Stimulated activated CD4-positive, alpha-beta T cell treated with anti-CD3 and anti-CD28 coated beads, Interleukin-4, amount 100 ng/mL, for 1 hour (primary cell): ENCODE measurements at regions not wholly inside any gene's neighbourhood (a gene's known extent, or its start where the extent isn't known, plus 50 kb on each side); places are given as distances from the start of the nearest gene placed in this dataset.
"Not testable (repeated sequence)": the region's sequence is repeated elsewhere in the genome, so short reads cannot be mapped to it uniquely, and the experiment has no call there.

Source experiments
- DNase-seq: peaks from one replicate; pipeline ENCODE4 v3.0.0-alpha.2; 2020

DNA sequence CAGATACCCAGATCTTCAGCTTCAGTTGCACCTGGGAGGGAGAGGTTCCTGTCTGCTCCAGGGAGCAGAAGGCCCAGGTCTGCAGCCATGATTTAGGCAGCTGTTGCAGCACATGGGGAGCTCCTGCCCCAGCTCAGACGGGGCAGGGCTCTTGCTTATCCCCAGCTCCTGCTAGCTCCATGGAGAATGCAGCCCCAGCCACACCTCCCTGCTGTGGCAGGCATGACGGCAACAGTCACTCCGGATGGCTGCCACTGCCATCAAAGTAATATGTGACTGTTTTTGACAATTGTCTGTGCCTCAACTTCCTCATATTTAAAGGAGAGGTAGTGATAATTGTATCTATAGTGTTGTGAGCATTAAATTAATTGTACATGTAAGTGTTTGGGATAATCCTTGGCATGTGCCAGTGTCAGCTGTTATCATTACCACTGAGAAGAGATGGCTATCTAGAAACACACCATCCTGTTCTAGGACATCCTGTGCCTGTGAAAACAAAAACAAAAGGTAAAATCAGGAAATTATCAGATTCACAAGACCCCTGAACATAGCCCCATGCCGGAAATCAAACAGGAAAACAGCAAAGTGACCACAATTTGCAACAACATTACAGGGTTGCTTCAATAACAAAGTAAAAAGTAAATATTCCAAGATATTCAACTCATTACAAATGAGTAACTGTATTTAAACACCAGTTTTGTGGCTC is 1048.8 kb upstream of the ACO1 start:
- DNase-seq, result no peak

GRCh38 chr9:31336386-31336785 is 1048.1 kb upstream of the ACO1 start:
- no peak for DNase-seq

GRCh38 chr9:31336841-31337240 is 1047.6 kb upstream of the ACO1 start:
- DNase-seq, result no peak

DNA sequence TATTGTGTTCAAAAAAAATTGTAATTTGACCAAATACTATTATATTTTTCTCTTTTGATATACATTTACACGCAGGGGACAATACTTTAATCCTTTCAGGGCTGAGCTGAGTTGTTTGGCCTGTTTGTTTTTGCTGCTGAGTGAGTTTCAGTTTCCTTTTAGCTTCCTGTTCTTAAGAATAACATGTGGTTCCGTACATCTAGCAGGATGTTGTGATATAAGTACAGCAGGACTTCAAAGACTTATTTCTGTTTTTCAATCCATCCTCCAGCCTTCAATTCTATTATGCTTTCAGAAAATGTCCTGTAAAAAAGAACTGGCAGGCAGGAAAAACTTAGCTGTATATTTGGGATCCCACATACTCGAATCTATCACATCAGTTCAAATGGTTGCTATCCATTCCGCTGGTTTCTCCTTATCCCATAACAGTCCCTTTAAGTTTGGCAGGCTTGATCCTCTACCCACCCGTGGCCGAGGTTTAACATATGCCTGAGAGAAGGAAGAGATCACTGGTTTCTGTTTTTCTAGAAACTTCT is 1037.3 kb upstream of the ACO1 start:
- no peak for DNase-seq

GRCh38 chr9:31355159-31355882 is 1029.1 kb upstream of the ACO1 start:
- DNase-seq, result no peak

- no peak for DNase-seq
These were observed 1028.5 kb upstream of the ACO1 start for GRCh38 chr9:31355965-31356364.

DNA sequence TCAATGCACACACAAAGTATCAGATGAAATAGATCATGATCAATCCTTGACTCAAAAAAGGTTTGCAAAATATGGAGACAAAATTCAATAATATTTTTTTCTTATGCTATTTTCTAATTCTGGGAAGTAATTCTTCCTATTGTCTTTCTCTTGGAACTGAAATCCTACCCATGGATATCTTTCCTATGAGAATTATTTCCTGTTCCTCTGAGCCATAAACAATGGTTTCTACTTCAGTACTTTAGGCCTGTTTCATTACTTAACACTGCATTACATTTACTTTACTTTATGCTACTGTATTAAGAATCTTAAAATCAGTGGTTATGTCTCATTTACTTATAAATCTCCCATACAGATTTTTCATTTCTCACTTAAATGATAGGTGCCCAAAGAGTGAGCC is 1025.4 kb upstream of the ACO1 start:
- no peak for DNase-seq

DNA sequence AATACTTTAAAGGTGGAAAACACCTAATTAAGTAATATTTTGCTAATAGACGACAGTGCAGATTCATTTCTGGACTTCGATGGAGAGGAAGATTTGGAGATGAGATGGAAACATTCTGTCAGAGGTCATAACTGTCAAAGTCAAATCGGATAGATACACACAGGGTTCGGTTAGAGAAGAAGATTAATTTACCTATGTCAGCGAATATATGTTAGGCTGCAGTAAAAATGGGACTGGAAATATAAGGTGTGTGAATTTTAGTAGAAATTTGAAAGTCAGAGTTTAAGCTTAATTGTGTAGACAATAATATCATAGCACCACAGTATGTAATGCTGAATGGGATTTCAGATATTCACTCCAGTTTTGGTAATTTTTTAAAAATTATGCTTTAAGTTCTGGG is 1020.3 kb upstream of the ACO1 start:
- no peak for DNase-seq

GRCh38 chr9:31372799-31373587 is 1011.5 kb upstream of the ACO1 start:
- no peak for DNase-seq

- DNase-seq, result no peak
These were observed 1007.1 kb upstream of the ACO1 start for GRCh38 chr9:31377358-31377757.

- no peak for DNase-seq
These were observed 995.8 kb upstream of the ACO1 start for GRCh38 chr9:31388660-31389059.

GRCh38 chr9:31389075-31389474 is 995.4 kb upstream of the ACO1 start:
- DNase-seq, result no peak

- DNase-seq, result no peak
These were observed 993.9 kb upstream of the ACO1 start for GRCh38 chr9:31390403-31391025.

DNA sequence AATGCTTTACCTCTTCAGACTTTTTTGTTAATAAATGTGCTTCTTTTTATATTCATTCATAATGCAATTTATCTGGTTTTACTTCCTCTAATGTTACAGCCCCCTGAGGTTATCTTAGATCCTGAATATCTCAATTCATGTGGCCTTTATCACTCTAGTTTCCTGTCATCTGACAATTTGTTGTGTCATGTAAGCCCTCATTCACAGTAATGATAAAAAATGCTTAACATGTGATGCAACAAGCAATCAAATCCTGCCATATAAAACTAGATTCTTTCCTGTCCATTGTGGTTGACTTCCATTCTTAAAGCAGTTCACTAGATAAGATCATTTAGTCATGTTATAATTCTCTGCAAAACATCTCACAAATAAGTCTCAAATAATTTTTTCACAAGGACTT is 991.2 kb upstream of the ACO1 start:
- DNase-seq, result no peak

DNA sequence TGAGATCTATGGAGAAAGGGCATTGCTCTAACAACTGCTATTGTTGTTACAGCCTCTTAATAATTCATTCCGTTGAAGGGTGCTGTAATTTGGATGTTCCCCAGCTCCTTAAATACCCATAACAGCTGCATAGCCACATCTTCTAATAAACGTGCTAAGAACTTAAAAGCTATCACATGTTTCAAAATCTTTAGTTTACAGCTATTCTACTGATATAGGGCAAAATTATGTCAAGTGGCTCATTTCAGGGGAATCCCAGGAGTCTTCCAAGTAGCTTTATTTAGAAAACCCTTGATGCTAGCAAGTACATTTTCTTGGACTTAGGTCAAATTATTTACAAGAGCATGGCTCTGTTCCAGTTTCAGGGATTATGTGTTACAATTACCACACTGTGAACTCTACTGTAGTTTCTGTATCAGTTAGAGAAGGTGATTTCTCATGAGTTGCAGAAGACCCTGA is 990.4 kb upstream of the ACO1 start:
- no peak for DNase-seq

- DNase-seq, result no peak
These were observed 972.4 kb upstream of the ACO1 start for GRCh38 chr9:31412081-31412480.

GRCh38 chr9:31415164-31415563 is 969.3 kb upstream of the ACO1 start:
- DNase-seq, result no peak

GRCh38 chr9:31418419-31418818 is 966.0 kb upstream of the ACO1 start:
- DNase-seq, result no peak

GRCh38 chr9:31443630-31444457 is 940.6 kb upstream of the ACO1 start:
- not testable (repeated sequence) for DNase-seq

GRCh38 chr9:31445357-31445756 is 939.1 kb upstream of the ACO1 start:
- no peak for DNase-seq

GRCh38 chr9:31445960-31446359 is 938.5 kb upstream of the ACO1 start:
- DNase-seq, result no peak

GRCh38 chr9:31467075-31467474 is 917.4 kb upstream of the ACO1 start:
- no peak for DNase-seq
